Osteoblast (primary cell): ENCODE measurements at regions not wholly inside any gene's neighbourhood (a gene's known extent, or its start where the extent isn't known, plus 50 kb on each side); places are given as distances from the start of the nearest gene placed in this dataset.

Experiments used
- DNase-seq: peaks from one replicate; pipeline ENCODE4 v3.0.0; 2011; ENCODE audit warnings: low spot score, mixed read lengths; ENCODE audit not compliant: insufficient read length; ENCODE audit errors: missing footprints
- H2AFZ ChIP-seq: 2 replicates; pipeline ENCODE4 v1.6.0; 2011; ENCODE audit warnings: mild to moderate bottlenecking, low read length
- H3K27ac ChIP-seq: 2 replicates; pipeline ENCODE4 v1.5.1; 2011; ENCODE audit warnings: mild to moderate bottlenecking, low read depth, low read length, moderate library complexity
- H3K27me3 ChIP-seq: 2 replicates; pipeline ENCODE4 v1.6.0; 2012; ENCODE audit warnings: mild to moderate bottlenecking, control low read depth, inconsistent platforms, low read length, moderate library complexity; ENCODE audit not compliant: insufficient read depth
- H3K36me3 ChIP-seq: 2 replicates; pipeline ENCODE4 v1.5.1; 2011; ENCODE audit warnings: mild to moderate bottlenecking, low read length, control low read depth, moderate library complexity; ENCODE audit not compliant: insufficient read depth
- H3K4me1 ChIP-seq: 2 replicates; pipeline ENCODE4 v1.5.1; 2011; ENCODE audit warnings: mild to moderate bottlenecking, low read length, control low read depth, moderate library complexity; ENCODE audit not compliant: insufficient read depth
- H3K4me2 ChIP-seq: 2 replicates; pipeline ENCODE4 v1.6.0; 2011; ENCODE audit warnings: mild to moderate bottlenecking, low read length; ENCODE audit not compliant: insufficient read depth
- H3K4me3 ChIP-seq: fragments of 200-600 bp; sonication (generic); 3 replicates; pipeline ENCODE4 v1.5.1; 2012; ENCODE audit warnings: mild to moderate bottlenecking, low read length, inconsistent platforms; ENCODE audit not compliant: insufficient read depth
- H3K79me2 ChIP-seq: 2 replicates; pipeline ENCODE4 v1.6.0; 2012; ENCODE audit warnings: mild to moderate bottlenecking, low read length, control low read depth, inconsistent platforms; ENCODE audit not compliant: insufficient read depth
- H3K9me3 ChIP-seq: 2 replicates; pipeline ENCODE4 v1.5.1; 2011; ENCODE audit warnings: low read depth, low read length, control low read depth
- H4K20me1 ChIP-seq: 2 replicates; pipeline ENCODE4 v1.6.0; 2012; ENCODE audit warnings: mild to moderate bottlenecking, low read length, control low read depth; ENCODE audit not compliant: insufficient read depth
- TF ChIP-seq, protein P1 (sequence below): IDR thresholded peaks from 2 replicates; pipeline ENCODE4 v1.5.1; 2011; ENCODE audit warnings: mild to moderate bottlenecking, low read depth, low read length, moderate library complexity; ENCODE audit errors: extremely low read depth

DNA sequence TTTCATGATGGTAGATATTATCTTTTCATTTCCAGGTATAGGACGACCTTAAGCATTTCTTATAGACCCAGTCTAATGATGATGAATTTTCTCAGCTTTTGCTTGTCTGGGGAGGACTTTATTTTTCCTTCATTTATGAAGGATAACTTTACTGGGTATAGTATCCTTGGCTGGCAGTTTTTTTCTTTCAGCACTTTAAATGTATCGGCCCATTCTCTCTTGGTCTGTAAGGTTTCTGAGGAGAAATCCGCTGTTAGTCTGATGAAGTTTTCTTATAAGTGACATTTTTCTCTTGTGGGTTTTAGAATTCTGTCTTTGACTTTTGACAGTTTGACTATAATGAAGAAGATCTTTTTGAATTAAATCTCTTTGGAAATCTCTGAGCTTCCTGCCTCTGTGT is 144.7 kb upstream of the SLC22A23 start:
- Histone ChIP-seq H4K20me1 (no peaks in the 10 kb centered on the region), H3K79me2 (no peaks in the 10 kb centered on the region), H3K27me3 (no peaks in the 10 kb centered on the region), H3K4me2 (no peak overlapping the region), H3K27ac (no peak overlapping the region), H2AFZ (no peak overlapping the region), H3K4me3 (no peak overlapping the region), H3K4me1 (no peaks in the 10 kb centered on the region), H3K9me3 (no peaks in the 10 kb centered on the region), H3K36me3 (no peaks in the 10 kb centered on the region)
- TF ChIP-seq, protein P1, sequence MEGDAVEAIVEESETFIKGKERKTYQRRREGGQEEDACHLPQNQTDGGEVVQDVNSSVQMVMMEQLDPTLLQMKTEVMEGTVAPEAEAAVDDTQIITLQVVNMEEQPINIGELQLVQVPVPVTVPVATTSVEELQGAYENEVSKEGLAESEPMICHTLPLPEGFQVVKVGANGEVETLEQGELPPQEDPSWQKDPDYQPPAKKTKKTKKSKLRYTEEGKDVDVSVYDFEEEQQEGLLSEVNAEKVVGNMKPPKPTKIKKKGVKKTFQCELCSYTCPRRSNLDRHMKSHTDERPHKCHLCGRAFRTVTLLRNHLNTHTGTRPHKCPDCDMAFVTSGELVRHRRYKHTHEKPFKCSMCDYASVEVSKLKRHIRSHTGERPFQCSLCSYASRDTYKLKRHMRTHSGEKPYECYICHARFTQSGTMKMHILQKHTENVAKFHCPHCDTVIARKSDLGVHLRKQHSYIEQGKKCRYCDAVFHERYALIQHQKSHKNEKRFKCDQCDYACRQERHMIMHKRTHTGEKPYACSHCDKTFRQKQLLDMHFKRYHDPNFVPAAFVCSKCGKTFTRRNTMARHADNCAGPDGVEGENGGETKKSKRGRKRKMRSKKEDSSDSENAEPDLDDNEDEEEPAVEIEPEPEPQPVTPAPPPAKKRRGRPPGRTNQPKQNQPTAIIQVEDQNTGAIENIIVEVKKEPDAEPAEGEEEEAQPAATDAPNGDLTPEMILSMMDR: no peak
- no peak for DNase-seq

DNA sequence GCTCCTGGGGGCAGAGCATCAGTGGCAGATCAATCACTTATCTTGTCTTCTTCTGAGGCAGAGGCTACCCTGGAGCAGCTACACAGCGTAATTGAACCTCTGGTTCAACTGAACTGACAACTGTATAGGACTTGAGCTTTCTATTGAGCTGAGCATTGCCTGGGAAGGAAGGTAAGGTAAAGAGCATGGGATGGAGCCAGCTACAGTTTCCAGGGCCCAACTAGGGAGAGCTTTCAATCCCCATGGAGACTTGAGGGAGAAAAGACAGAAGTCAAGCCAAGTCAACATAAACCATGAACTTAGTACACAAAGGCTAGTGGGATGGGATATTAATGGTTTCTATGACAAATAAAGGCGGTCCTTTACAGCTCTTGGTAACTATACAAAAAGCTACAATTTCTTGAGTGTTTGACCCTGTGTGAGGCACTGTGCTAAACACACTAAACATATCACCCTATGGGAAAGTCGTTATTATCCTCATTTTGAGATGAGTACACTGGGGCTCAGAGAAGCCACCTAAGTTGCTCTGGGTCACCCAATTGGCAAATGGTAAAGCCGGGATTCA is 140.7 kb upstream of the SLC22A23 start:
- Histone ChIP-seq H3K4me3 (no peak overlapping the region), H4K20me1 (no peaks in the 10 kb centered on the region), H2AFZ (no peak overlapping the region), H3K9me3 (no peaks in the 10 kb centered on the region), H3K36me3 (no peaks in the 10 kb centered on the region), H3K27ac (no peak overlapping the region), H3K4me1 (peaks cover 4% of the 10 kb centered on the region), H3K79me2 (no peaks in the 10 kb centered on the region), H3K4me2 (no peak overlapping the region), H3K27me3 (no peaks in the 10 kb centered on the region)
- DNase-seq: no peak
- TF ChIP-seq, protein P1: no peak

DNA sequence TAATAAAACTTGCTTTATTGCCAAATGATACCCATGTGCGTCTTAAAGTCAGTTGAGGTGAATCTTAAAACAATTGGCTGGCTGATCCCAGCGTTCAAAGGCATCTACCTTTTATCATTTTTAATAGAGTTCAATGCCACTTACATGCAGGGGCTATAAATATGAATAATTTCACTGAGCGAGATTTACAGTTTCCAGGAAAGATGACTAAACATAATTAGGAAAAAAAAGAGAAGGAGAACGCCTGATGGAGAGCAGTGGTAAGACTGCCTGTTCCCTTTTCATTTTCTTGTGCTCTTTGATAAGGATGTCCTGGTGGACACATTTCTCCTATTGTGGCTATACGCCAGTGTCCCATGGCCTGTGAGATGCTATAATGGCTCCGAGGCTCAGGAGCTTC is 139.9 kb upstream of the SLC22A23 start:
- Histone ChIP-seq H3K9me3 (no peaks in the 10 kb centered on the region), H3K27ac (no peak overlapping the region), H2AFZ (no peak overlapping the region), H3K4me2 (no peak overlapping the region), H3K4me1 (peaks cover 12% of the 10 kb centered on the region), H4K20me1 (no peaks in the 10 kb centered on the region), H3K4me3 (no peak overlapping the region), H3K79me2 (no peaks in the 10 kb centered on the region), H3K36me3 (no peaks in the 10 kb centered on the region), H3K27me3 (no peaks in the 10 kb centered on the region)
- no peak for DNase-seq
- TF ChIP-seq, protein P1: no peak

DNA sequence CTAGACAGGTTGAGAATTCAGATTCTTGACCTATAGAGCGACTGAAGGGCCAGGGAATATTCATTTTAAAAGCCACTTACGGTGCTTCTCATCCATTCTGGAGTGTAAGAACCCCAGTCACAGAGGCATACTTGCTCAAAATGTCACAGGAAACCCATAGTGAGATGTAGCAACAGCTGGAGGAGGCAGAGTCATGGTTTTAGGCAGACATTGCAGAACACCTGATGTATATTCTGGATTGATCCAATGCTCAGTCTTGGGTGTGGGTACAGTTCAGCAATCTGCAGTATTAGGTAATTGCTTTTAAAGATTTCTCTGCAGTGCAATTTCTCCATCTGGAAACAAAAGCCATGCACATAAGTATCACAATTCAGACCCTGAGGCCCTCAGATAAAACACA is 137.4 kb upstream of the SLC22A23 start:
- H3K79me2 ChIP-seq: no peaks in the 10 kb centered on the region
- H3K4me1 ChIP-seq: peaks cover 14% of the 10 kb centered on the region
- TF ChIP-seq, protein P1: no peak
- H3K4me3 ChIP-seq: no peak overlapping the region
- H3K9me3 ChIP-seq: no peaks in the 10 kb centered on the region
- no peaks in the 10 kb centered on the region for H3K27me3 ChIP-seq
- no peaks in the 10 kb centered on the region for H4K20me1 ChIP-seq
- H3K36me3 ChIP-seq: no peaks in the 10 kb centered on the region
- H2AFZ ChIP-seq: no peak overlapping the region
- no peak overlapping the region for H3K27ac ChIP-seq
- DNase-seq: no peak
- no peak overlapping the region for H3K4me2 ChIP-seq
